AG04450 (cell line): ENCODE measurements at regions not wholly inside any gene's neighbourhood (a gene's known extent, or its start where the extent isn't known, plus 50 kb on each side); places are given as distances from the start of the nearest gene placed in this dataset.
A peak's percentile ranks its signal among the peaks of the same experiment; 100 is the strongest.

Experiments
- CTCF ChIA-PET: fragments of 300-600, 350-600 bp; formaldehyde crosslinking; extraction: SDS; loops from one replicate; lab custom pipeline; 2022; ENCODE audit warnings: antibody characterized with exemption, inconsistent platforms; lab: Charles Lee
- POLR2A ChIA-PET: fragments of 350-600 bp; formaldehyde crosslinking; extraction: SDS; loops from one replicate; lab custom pipeline; 2021; ENCODE audit warnings: antibody characterized with exemption, inconsistent platforms; lab: Yijun Ruan, JAX
- DNase-seq: peaks from one replicate; pipeline ENCODE4 v3.0.0-alpha.2; 2011; ENCODE audit warnings: low read depth, low spot score
- H3K27ac ChIP-seq: one replicate; pipeline ENCODE4 v1.5.1; 2012; ENCODE audit warnings: low read depth, low read length, control low read depth
- H3K27me3 ChIP-seq: one replicate; pipeline ENCODE4 v1.6.0; 2012; ENCODE audit warnings: low read length; ENCODE audit not compliant: control insufficient read depth, insufficient read depth
- H3K4me3 ChIP-seq: 2 replicates; pipeline ENCODE4 v1.5.1; 2011; ENCODE audit warnings: mild to moderate bottlenecking, low read depth, low read length, control low read depth
- H3K9me3 ChIP-seq: 2 replicates; pipeline ENCODE4 v1.5.1; 2012; ENCODE audit warnings: low read length; ENCODE audit not compliant: control insufficient read depth, insufficient read depth
- TF ChIP-seq, protein P1 (sequence below): IDR thresholded peaks from 2 replicates; pipeline ENCODE4 v1.5.1; 2011; ENCODE audit warnings: low read depth, low read length, control low read depth, inconsistent platforms

DNA sequence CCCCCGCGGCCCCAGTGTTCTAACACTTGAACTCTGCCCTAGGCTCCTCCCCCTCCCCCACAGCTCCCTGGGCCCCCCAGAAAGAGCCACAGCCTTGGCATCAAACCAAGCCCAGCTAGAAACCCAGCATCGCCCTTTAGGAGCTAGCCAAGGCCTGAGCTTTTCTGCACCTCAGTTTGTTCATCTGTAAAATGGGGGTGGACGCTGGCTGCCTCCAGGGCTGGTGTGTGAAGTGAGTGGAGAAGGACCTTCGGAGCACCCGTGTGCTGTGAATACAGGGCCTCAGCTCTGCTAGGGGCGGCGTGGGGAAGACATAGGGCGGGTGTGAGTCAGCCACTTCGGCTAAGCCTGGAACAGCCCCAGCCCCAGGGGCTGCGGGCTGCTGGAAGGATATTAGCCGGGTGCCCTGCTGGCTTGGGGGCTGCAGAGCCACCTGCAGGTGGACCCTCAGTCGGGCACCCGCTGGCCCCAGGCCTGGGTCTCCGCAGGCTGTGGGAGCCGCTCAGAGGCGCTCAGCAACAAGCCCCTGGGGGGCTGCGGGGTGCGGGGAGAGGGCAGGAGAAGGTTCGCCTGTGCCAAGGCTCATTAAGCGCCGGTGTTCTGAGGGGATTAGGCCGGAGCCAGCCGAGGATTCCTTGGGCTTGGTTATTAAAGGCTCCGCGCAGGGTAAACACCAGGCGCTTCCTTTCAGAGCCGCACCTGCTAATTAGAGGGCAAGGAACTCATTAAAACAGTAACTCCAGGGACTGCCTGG, 217.0 kb upstream of the CIBAR2 start:
- no peak overlapping the region for H3K27ac ChIP-seq
- H3K4me3 ChIP-seq = no peak overlapping the region
- DNase-seq = no peak
- peaks cover 4% of the 10 kb centered on the region; the same call in 1 of the 2 replicates for H3K9me3 ChIP-seq
- H3K27me3 ChIP-seq = no peaks in the 10 kb centered on the region
- TF ChIP-seq, protein P1, sequence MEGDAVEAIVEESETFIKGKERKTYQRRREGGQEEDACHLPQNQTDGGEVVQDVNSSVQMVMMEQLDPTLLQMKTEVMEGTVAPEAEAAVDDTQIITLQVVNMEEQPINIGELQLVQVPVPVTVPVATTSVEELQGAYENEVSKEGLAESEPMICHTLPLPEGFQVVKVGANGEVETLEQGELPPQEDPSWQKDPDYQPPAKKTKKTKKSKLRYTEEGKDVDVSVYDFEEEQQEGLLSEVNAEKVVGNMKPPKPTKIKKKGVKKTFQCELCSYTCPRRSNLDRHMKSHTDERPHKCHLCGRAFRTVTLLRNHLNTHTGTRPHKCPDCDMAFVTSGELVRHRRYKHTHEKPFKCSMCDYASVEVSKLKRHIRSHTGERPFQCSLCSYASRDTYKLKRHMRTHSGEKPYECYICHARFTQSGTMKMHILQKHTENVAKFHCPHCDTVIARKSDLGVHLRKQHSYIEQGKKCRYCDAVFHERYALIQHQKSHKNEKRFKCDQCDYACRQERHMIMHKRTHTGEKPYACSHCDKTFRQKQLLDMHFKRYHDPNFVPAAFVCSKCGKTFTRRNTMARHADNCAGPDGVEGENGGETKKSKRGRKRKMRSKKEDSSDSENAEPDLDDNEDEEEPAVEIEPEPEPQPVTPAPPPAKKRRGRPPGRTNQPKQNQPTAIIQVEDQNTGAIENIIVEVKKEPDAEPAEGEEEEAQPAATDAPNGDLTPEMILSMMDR = no peak
- ChIA-PET POLR2A (no interaction called here), CTCF (no interaction called here)

DNA sequence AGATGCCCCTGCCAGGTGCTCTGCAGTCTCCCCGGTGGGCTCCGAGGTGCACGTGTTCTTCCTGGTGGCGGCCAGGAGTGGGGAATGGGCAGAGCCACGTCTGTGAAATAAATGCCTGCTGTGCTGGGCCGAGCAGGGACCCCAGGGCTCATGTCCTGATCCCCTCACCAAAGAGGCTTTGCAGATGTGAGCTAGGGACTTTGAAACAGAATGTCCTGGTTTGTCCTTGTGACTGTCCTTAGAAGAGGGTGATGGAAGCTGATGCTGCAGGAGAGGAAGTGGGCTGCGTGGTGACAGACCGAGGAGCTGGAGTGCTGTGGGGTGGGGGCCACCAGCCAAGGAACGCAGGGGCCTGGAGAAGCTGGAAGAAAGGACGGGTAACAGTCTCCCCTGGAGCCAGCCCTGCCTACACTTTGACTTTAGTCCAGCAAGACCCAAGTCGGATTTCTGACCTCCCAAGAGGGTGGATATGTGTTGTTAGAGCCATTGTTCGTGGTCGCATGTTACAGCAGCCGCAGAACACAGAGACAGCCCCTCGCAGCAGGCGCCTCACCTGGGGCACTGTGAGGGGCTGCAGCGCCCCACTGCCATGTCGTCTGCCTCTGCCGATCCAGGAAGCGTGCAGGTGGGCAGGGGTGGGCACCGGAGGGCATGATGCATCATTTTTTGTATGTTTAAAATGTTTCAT, 217.9 kb upstream of the CIBAR2 start:
- DNase-seq = no peak
- H3K27ac ChIP-seq = no peak overlapping the region
- H3K9me3 ChIP-seq = peaks cover 4% of the 10 kb centered on the region; the same call in 1 of the 2 replicates
- ChIA-PET POLR2A (no interaction called here), CTCF (interaction anchor here (0.6 to 1.1 kb wide), 2 partner anchors 20 to 228 kb away, joined by 4 read pairs; no protein-coding TSS in a partner anchor)
- TF ChIP-seq, protein P1 = no peak
- no peak overlapping the region for H3K4me3 ChIP-seq
- no peaks in the 10 kb centered on the region for H3K27me3 ChIP-seq

DNA sequence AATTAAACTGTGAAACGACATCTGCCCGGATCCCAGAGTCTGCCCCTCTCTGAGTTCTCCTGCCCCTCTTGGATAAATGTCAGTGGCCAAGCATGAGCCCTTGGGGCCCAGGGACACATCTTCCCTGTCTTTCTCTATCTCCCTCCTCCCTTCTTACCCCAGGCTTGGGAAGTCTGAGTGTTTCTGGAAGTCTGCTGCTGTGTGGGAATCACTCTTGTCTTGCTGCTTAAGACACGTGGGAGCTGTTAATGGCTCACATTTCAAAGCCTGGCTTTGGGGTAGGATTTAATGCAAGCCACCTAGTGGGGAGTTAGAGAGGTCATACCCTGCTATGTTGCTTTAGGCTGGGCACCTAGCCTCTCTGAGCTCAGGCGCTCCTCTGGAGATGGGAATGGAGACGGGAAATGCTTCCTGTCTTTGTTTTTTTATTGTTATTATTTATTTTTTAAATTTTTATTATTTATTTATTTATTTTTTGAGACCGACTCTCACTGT, 218.5 kb upstream of the CIBAR2 start:
- H3K27me3 ChIP-seq = no peaks in the 10 kb centered on the region
- TF ChIP-seq, protein P1 = peak; percentile 68
- peaks cover 4% of the 10 kb centered on the region; the same call in 1 of the 2 replicates for H3K9me3 ChIP-seq
- POLR2A ChIA-PET = no interaction called here
- no peak overlapping the region for H3K27ac ChIP-seq
- DNase-seq = peak; percentile 62
- CTCF ChIA-PET = interaction anchor here (0.6 to 1.1 kb wide), 3 partner anchors 11 to 227 kb away, joined by 4 to 5 read pairs (median 4); no protein-coding TSS in a partner anchor
- H3K4me3 ChIP-seq = no peak overlapping the region

DNA sequence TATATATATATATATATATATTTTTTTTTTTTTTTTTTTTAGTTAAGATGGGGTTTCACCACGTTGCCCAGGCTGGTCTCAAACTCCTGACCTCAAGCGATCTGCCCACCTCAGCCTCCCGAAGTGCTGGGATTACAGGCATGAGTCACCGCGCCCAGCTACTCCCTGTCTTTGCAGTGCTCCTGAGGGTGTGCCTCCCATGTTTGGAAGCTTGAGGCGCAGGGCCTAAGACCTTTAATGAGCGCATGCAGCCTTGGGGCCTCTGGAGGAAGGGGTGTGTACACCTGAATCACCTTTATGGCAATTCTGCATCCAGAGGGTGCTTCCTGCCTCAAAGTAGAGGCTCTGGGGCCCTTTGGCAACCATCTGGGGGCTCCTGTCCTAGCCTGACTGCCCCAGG, 219.4 kb upstream of the CIBAR2 start:
- DNase-seq = no peak
- TF ChIP-seq, protein P1 = no peak
- ChIA-PET CTCF (interaction anchor here (0.5 to 1.1 kb wide), 3 partner anchors 7 to 677 kb away, joined by 3 to 5 read pairs (median 4); no protein-coding TSS in a partner anchor), POLR2A (no interaction called here)
- Histone ChIP-seq H3K27me3 (no peaks in the 10 kb centered on the region), H3K4me3 (no peak overlapping the region), H3K9me3 (peaks cover 4% of the 10 kb centered on the region; the same call in 1 of the 2 replicates), H3K27ac (no peak overlapping the region)
